GM21825 (cell line): ENCODE measurements at regions not wholly inside any gene's neighbourhood (a gene's known extent, or its start where the extent isn't known, plus 50 kb on each side); places are given as distances from the start of the nearest gene placed in this dataset.
"Not testable (repeated sequence)": the region's sequence is repeated elsewhere in the genome, so short reads cannot be mapped to it uniquely, and the experiment has no call there.

Experiments used
- ATAC-seq: cut with Tn5 transposase; IDR thresholded peaks from one replicate; pipeline ENCODE4 v1.9.1; 2021; ENCODE audit warnings: mild to moderate bottlenecking, moderate library complexity; ENCODE audit not compliant: unreplicated experiment

- ATAC-seq, result no peak
Measured at GRCh38 chr6:23823421-23823820, 302.6 kb upstream of the NRSN1 start.

- ATAC-seq, result no peak
Measured at GRCh38 chr6:23826572-23826971, 299.4 kb upstream of the NRSN1 start.

GRCh38 chr6:23828861-23829260 is 297.2 kb upstream of the NRSN1 start:
- ATAC-seq, result no peak

- ATAC-seq, result no peak
Measured at GRCh38 chr6:23841116-23841515, 284.9 kb upstream of the NRSN1 start.

DNA sequence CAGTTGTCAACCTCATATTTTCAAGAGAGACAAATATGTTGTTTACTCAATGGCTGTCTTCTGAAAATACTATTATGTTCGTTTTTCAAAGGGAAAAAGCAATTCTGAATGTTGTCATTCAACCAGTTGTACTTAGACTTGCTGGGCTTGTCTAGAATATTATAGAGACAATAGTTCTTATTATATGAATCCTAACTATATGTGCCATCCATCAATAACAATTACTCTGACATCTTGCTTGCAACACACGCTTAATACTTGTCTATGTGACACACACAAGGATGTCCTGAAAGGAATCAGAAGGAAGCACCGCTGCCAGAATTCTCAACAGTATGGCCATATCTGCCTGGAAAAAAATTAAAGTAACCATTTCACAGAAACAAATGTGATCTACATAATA is 283.3 kb upstream of the NRSN1 start:
- ATAC-seq, result no peak

- ATAC-seq, result no peak
Measured at GRCh38 chr6:23851522-23851921, 274.5 kb upstream of the NRSN1 start.

- ATAC-seq, result not testable (repeated sequence)
Measured at GRCh38 chr6:23853566-23854133, 272.4 kb upstream of the NRSN1 start.

DNA sequence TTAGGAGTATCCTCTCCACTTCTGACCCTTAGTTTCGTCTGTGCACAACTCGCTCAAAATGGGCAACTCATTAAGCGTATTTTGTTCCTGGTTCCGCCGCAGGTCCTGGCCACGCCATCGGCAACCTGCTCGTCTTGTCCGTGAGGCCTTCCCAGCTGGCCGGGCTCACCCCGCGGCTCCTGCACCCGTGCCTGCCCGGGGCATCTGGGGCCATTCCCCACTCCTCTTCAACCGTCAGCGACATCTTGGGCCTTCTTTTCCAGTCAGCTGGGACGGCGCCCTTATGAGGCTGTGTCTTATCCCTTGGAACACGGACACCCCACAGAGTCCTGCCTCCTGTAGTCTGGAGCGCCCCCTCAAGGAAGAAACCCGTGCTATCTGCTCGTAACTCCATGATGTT is 271.9 kb upstream of the NRSN1 start:
- ATAC-seq, result not testable (repeated sequence)

DNA sequence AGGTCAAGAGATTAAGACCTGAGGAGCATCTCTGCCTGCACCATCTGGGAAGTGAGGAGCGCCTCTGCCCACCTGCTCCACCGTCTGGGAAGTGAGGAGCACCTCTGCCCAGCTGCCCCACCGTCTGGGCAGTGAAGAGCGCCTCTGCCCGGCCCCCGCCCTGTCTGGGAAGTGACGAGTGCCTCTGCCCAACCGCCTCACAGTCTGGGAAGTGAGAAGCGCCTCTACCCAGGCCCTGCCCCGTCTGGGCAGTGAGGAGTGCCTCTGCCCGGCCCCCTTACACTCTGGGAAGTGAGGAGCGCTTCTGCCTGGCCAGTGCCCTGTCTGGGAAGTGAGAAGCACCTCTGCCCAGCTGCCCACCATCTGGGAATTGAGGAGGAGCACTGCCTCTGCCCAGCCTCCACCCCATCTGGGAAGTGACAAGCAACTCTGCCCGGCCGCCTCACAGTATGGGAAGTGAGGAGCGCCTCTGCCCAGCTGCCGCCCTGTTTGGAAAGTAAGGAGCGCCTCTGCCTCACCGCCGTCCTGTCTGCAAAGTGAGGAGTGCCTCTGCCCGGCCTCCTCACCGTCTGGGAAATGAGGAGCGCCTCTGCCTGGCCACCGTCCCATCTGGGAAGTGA is 270.4 kb upstream of the NRSN1 start:
- ATAC-seq, result no peak

- ATAC-seq, result no peak
Measured at GRCh38 chr6:23870496-23870895, 255.5 kb upstream of the NRSN1 start.

- ATAC-seq, result no peak
Measured at GRCh38 chr6:23873161-23873560, 252.9 kb upstream of the NRSN1 start.

- no peak for ATAC-seq
Measured at GRCh38 chr6:23875006-23875405, 251.0 kb upstream of the NRSN1 start.

GRCh38 chr6:23879816-23880215 is 246.2 kb upstream of the NRSN1 start:
- no peak for ATAC-seq

- no peak for ATAC-seq
Measured at GRCh38 chr6:23890543-23891227, 235.3 kb upstream of the NRSN1 start.

DNA sequence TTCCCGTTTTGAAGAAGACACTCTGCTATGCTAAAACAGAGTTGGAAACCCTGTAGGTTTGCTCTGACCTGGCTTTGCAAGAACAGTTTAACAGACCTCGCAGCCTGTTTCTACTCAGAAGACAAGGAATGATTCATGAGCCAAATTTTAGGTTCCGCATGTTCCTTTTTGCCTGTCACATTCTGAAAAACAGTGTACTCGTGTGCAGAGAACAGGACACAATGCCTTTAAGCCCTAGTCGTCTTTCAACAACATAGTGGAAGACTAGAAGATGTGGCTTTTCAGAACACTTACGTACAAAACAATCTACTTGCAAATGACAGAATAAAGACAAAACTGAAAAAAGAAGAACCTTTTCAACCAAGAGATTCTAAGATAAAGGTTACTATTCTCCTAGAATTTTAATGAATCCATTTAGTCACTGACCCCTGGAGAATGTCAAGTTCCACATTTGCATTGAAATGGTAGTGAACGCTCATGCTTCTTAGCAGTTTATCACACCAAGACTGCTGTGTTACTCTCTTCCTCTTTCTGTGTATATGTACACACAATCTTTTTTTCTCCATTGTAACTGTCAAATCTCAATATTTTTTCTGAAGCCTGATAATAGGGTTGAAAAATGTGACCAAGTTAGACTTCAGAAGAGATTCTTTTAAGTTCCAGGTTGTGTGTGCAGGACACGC is 220.7 kb upstream of the NRSN1 start:
- ATAC-seq, result no peak

DNA sequence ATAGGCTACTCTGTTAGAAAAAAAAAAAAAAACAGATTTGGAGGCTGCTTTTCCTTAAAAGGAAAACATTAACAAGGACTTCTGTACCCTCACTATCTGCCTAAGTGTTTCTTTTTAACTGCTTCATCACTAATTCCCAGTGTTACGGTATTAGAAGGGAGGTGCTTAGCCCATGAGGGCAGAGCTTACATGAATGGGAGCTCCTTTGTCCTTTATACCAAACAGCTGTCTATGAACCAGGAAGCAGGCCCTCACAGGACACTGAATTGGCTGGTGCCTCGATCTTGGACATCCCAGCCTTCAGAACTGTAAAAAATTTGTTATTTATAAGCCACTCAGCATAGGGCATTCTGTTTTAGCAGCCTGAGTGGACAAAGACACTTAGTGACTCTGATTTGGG is 215.6 kb upstream of the NRSN1 start:
- no peak for ATAC-seq

GRCh38 chr6:23927935-23928334 is 198.1 kb upstream of the NRSN1 start:
- ATAC-seq, result no peak

DNA sequence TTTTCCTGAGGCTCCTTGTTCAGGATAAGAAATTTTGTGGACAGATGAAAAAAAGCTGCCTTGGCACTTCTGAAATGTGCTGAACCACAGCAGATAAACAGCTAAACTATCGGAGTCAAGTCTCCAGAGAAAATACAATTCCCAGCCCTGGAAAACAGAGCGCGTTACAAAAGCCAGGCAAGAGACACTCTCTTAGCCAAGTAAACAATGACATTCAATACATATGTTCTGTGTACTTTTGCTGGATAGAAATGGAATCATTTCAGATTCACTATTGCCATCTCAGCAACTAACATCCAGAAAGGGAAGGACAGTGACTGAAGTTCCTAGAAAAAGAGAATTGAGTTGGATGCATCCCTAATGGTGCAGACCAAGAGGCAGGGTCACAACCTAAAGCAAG is 196.8 kb upstream of the NRSN1 start:
- no peak for ATAC-seq

DNA sequence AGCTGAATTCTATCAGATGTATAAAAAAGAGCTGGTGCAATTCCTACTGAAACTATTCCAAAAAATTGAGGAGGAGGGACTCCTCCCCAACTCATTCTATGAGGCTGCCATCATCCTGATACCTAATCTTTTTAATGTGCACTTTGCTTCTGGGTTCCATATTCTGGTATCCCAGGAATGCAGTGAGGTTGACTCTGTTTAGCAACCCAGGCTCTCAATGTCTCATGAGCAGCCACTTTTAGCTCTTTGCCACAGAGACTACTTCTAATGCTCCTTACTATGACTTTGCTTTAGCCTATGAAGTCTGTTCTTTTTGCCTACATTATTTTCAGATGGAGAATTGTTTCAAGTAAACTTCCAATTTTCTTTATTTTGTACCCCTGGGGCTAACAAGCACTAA is 185.5 kb upstream of the NRSN1 start:
- ATAC-seq, result no peak

GRCh38 chr6:23951691-23952090 is 174.3 kb upstream of the NRSN1 start:
- ATAC-seq, result no peak

GRCh38 chr6:23952245-23952644 is 173.8 kb upstream of the NRSN1 start:
- ATAC-seq, result no peak

- no peak for ATAC-seq
Measured at GRCh38 chr6:23953976-23954375, 172.0 kb upstream of the NRSN1 start.
